Tibial nerve (tissue), 4 donors: ENCODE measurements at regions not wholly inside any gene's neighbourhood (a gene's known extent, or its start where the extent isn't known, plus 50 kb on each side); places are given as distances from the start of the nearest gene placed in this dataset.

Experiments
- DNase-seq, 2 donors: peaks; one replicate each; pipeline ENCODE4 v3.0.0-alpha.2; 2019; ENCODE audit warnings: low spot score in 2 of 2
- H3K27ac ChIP-seq, 4 donors: fragments of 200-600 bp; sonication (generic) in 3 of 4; one replicate each; pipeline ENCODE4 v1.5.1; 2017 to 2019; ENCODE audit warnings: mild to moderate bottlenecking in 1 of 4
- H3K27me3 ChIP-seq, 2 donors: fragments of 200-600 bp; sonication (generic) in 1 of 2; one replicate each; pipeline versions ENCODE4 v1.5.1 to v1.6.0; 2017 to 2019
- H3K36me3 ChIP-seq, 3 donors: fragments of 200-600 bp; sonication (generic); one replicate each; pipeline ENCODE4 v1.5.1; 2018 to 2019
- H3K4me1 ChIP-seq, 4 donors: fragments of 200-600 bp; sonication (generic) in 3 of 4; one replicate each; pipeline ENCODE4 v1.5.1; 2017 to 2019
- H3K4me3 ChIP-seq, 4 donors: fragments of 200-600 bp; sonication (generic) in 3 of 4; one replicate each; pipeline ENCODE4 v1.5.1; 2017 to 2019; ENCODE audit warnings: mild to moderate bottlenecking in 1 of 4, moderate library complexity in 1 of 4
- H3K9me3 ChIP-seq, 4 donors: fragments of 200-600 bp; sonication (generic) in 3 of 4; one replicate each; pipeline ENCODE4 v1.5.1; 2017 to 2019
- EP300 ChIP-seq, 2 donors: sonication (generic); formaldehyde crosslinking; IDR thresholded peaks; one replicate each; pipeline ENCODE4 v1.6.1; 2017; ENCODE audit warnings: antibody characterized with exemption in 2 of 2, mild to moderate bottlenecking in 1 of 2
- POLR2A ChIP-seq, 2 donors: fragments of 450-650 bp; IDR thresholded peaks; one replicate each; pipeline ENCODE4 v1.6.1; 2017; ENCODE audit warnings: antibody characterized with exemption in 2 of 2, mild to moderate bottlenecking in 2 of 2, moderate library complexity in 2 of 2
- WGBS, 2 donors: methylation state at CpG; one replicate each; pipeline ENCODE4 v1.1.5; 2018; 5-methylcytosine and 5-hydroxymethylcytosine counted together
- TF ChIP-seq, protein P1 (sequence below), 5 experiments: fragments of 200-600 bp in 3 of 5; fragments of 450-650 bp in 2 of 5; sonication (generic) in 3 of 5; IDR thresholded peaks; one replicate each; pipeline ENCODE4 v1.5.1; 2016 to 2019; ENCODE audit warnings: antibody characterized with exemption in 5 of 5, mild to moderate bottlenecking in 3 of 5, moderate library complexity in 2 of 5

DNA sequence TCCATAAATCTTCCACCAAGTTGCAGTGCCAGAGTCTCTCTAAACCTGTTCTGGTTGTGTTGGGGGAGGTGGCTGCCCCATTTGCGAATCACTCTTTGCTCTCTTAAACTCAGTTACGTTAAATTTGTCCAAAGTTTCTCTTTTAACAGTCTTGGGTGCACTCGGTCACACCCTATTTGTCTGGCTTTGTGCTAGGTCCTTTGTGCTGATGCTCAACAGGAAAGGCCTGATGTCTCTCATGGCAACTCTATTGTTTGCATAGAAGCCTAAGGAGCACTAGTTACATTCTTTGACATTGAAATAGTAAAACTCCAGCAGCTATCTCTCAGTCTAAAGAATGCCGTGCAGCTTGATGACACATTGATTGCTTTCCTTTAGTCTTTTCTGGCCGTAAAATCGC, 105.1 kb downstream of the TRMT11 start:
- Histone ChIP-seq H3K4me1 (no peaks in the 10 kb centered on the region), H3K9me3 (no peaks in the 10 kb centered on the region), H3K4me3 (no peak overlapping the region), H3K27ac (no peak overlapping the region), H3K36me3 (peaks cover 0 to 5% (median 0%) of the 10 kb centered on the region in 3 donors), H3K27me3 (no peaks in the 10 kb centered on the region)
- DNase-seq = no peak
- 64% methylated on average over 6 of the region's 6 CpGs for WGBS, 2 donors
- TF ChIP-seq EP300 (IDR thresholded peaks at IDR 0.05) (no peak), POLR2A (IDR thresholded peaks at IDR 0.05) (no peak)

DNA sequence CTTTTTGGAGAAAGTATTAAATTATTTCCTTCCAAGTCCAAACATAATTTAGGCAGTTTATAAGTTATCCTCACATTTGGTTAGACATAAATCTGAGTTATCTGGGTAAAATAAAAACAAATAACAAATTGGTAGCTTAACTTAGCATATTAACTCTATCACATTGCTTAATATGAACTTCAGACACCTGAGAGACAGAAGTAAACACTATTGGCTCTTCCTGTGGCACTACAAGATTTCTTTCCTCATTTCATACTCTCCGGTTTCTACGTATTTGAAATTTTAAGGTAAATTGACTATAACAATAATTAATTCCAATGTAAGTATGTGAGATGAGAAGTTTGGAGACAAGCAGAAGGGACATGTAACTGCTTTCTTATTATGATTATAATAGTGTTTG, 106.8 kb downstream of the TRMT11 start:
- Histone ChIP-seq H3K4me1 (no peaks in the 10 kb centered on the region), H3K36me3 (peaks cover 0 to 5% (median 0%) of the 10 kb centered on the region in 3 donors), H3K9me3 (no peaks in the 10 kb centered on the region), H3K27me3 (no peaks in the 10 kb centered on the region), H3K27ac (no peak overlapping the region), H3K4me3 (no peak overlapping the region)
- TF ChIP-seq EP300 (IDR thresholded peaks at IDR 0.05) = no peak
- TF ChIP-seq, protein P1, sequence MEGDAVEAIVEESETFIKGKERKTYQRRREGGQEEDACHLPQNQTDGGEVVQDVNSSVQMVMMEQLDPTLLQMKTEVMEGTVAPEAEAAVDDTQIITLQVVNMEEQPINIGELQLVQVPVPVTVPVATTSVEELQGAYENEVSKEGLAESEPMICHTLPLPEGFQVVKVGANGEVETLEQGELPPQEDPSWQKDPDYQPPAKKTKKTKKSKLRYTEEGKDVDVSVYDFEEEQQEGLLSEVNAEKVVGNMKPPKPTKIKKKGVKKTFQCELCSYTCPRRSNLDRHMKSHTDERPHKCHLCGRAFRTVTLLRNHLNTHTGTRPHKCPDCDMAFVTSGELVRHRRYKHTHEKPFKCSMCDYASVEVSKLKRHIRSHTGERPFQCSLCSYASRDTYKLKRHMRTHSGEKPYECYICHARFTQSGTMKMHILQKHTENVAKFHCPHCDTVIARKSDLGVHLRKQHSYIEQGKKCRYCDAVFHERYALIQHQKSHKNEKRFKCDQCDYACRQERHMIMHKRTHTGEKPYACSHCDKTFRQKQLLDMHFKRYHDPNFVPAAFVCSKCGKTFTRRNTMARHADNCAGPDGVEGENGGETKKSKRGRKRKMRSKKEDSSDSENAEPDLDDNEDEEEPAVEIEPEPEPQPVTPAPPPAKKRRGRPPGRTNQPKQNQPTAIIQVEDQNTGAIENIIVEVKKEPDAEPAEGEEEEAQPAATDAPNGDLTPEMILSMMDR (IDR thresholded peaks at IDR 0.05) = no peak
- no peak for TF ChIP-seq POLR2A (IDR thresholded peaks at IDR 0.05)
- DNase-seq = no peak
- WGBS, 2 donors = 71 to 97% methylated on average over 2 of the region's 2 CpGs

DNA sequence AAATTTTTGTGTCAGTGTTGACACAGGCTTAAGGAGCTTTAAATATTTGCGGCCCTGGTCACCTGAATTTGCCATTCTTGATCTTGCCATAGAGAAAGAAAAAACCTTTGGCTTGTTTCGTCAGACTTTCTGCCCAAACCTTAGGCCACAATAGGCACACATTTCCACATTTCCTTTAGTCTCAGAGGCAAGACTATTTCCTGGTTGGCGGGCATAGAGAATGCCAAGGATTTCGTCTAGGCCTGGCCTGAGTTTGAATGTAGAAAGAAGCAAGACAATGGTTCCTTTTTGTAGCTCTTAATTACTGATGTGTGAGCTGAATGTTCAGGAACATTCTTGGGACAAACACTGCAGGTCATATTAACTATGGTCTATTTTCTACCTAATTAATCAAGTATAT, 108.1 kb downstream of the TRMT11 start:
- TF ChIP-seq EP300 (IDR thresholded peaks at IDR 0.05) (no peak), POLR2A (IDR thresholded peaks at IDR 0.05) (no peak)
- TF ChIP-seq, protein P1 (IDR thresholded peaks at IDR 0.05) = no peak
- H3K27ac ChIP-seq = no peak overlapping the region
- H3K27me3 ChIP-seq = no peaks in the 10 kb centered on the region
- no peaks in the 10 kb centered on the region for H3K36me3 ChIP-seq
- H3K9me3 ChIP-seq = no peaks in the 10 kb centered on the region
- 63% methylated on average over 4 of the region's 4 CpGs for WGBS, 2 donors
- H3K4me3 ChIP-seq = no peak overlapping the region
- DNase-seq = no peak
- no peaks in the 10 kb centered on the region for H3K4me1 ChIP-seq

DNA sequence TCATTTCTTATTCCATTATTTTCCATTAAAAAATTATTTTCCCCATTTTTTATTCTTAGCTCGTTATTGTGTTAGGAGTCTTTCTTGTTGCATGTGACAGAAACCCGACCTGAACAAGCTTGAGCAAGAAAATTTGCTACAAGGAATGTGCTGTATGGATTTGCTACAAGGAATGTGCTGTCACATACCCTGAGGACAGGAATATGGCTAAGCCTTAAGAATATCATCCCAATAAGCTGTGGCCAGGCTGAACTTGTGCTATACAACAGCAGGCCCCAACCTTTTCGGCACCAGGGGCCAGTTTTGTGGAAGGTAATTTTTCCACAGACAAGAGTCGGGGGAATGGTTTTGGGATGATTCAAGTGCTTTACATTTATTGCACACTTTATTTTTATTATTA, 114.0 kb downstream of the TRMT11 start:
- H3K27me3 ChIP-seq = no peaks in the 10 kb centered on the region
- H3K4me1 ChIP-seq = no peaks in the 10 kb centered on the region
- no peaks in the 10 kb centered on the region for H3K9me3 ChIP-seq
- WGBS, 2 donors = 86 to 91% methylated on average over 4 of the region's 4 CpGs
- H3K27ac ChIP-seq = no peak overlapping the region
- H3K4me3 ChIP-seq = no peak overlapping the region
- peaks cover 0 to 17% (median 0%) of the 10 kb centered on the region in 3 donors for H3K36me3 ChIP-seq
- TF ChIP-seq EP300 (IDR thresholded peaks at IDR 0.05) (no peak), POLR2A (IDR thresholded peaks at IDR 0.05) (no peak)
- TF ChIP-seq, protein P1 (IDR thresholded peaks at IDR 0.05) = no peak
- no peak for DNase-seq

DNA sequence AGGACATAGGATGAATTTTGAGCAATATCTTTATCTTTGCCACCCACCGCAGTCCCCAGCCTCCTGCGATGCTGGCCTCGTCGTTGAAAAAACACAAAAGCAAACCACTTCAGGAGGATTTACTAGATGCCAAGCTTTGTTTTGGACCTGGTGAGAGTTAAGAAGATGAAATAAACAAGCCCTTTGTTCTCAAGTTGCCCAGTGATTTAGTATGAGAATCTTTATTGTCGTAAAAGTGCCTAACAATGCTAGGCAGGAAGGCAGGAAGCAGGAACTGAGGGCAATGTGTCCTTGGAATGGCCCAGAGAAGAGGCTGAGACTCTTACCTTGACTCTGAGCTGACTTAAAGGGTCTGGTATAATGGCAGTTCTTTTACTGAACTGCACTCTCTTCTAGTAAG, 116.0 kb downstream of the TRMT11 start:
- Histone ChIP-seq H3K4me1 (no peaks in the 10 kb centered on the region), H3K27me3 (no peaks in the 10 kb centered on the region), H3K4me3 (no peak overlapping the region), H3K36me3 (peaks cover 0 to 17% (median 0%) of the 10 kb centered on the region in 3 donors), H3K27ac (no peak overlapping the region), H3K9me3 (no peaks in the 10 kb centered on the region)
- TF ChIP-seq EP300 (IDR thresholded peaks at IDR 0.05) (no peak), POLR2A (IDR thresholded peaks at IDR 0.05) (no peak)
- TF ChIP-seq, protein P1 (IDR thresholded peaks at IDR 0.05) = no peak
- 60 to 67% methylated on average over 5 of the region's 5 CpGs for WGBS, 2 donors
- no peak for DNase-seq

DNA sequence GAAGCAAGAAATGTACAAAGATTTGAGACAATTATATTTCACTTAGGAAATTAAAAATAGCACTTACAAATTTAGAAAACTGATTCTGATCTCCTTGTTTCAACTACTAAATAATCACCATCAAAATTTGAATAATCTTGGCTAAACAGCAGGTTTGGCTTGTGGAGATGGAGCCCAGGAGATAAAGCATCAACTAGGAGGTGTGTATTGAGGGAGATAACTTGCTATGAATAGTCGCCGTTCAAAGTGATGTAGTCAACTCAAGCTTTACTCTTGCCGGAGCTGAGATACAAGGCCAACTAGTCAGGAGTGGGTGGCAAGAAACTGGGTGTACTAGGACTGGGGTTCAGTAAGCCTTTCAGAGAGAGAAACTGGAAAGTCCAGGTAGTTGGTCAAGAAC, 117.7 kb downstream of the TRMT11 start:
- Histone ChIP-seq H3K27ac (no peak overlapping the region), H3K4me3 (no peak overlapping the region), H3K27me3 (no peaks in the 10 kb centered on the region), H3K4me1 (no peaks in the 10 kb centered on the region), H3K36me3 (peaks cover 0 to 17% (median 0%) of the 10 kb centered on the region in 3 donors), H3K9me3 (no peaks in the 10 kb centered on the region)
- TF ChIP-seq POLR2A (IDR thresholded peaks at IDR 0.05) = no peak
- TF ChIP-seq EP300 (IDR thresholded peaks at IDR 0.05) = no peak
- TF ChIP-seq, protein P1 (IDR thresholded peaks at IDR 0.05) = no peak
- 97% methylated on average over 3 of the region's 3 CpGs for WGBS, 2 donors
- no peak for DNase-seq
